Thyroid gland (tissue), 4 donors: ENCODE measurements at regions not wholly inside any gene's neighbourhood (a gene's known extent, or its start where the extent isn't known, plus 50 kb on each side); places are given as distances from the start of the nearest gene placed in this dataset.

Experiments used
- DNase-seq, 2 donors: peaks; one replicate each; pipeline ENCODE4 v3.0.0-alpha.2; 2019
- H3K27ac ChIP-seq, 3 donors: fragments of 200-600 bp; sonication (generic); 1 replicate in 2 of 3; 2 replicates in 1 of 3; pipeline ENCODE4 v1.5.1; 2016 to 2019; ENCODE audit warnings: mild to moderate bottlenecking in 1 of 3, moderate library complexity in 1 of 3
- H3K27me3 ChIP-seq: fragments of 200-600 bp; sonication (generic); one replicate; pipeline ENCODE4 v1.5.1; 2019
- H3K36me3 ChIP-seq, 2 donors: fragments of 200-600 bp; sonication (generic); one replicate each; pipeline ENCODE4 v1.5.1; 2016 to 2019
- H3K4me1 ChIP-seq, 2 donors: fragments of 200-600 bp; sonication (generic); one replicate each; pipeline ENCODE4 v1.5.1; 2017 to 2019
- H3K4me3 ChIP-seq, 3 donors: fragments of 200-600 bp; sonication (generic); replicated peaks in 1 of 3; 1 replicate in 2 of 3; 2 replicates in 1 of 3; pipeline ENCODE4 v1.5.1; 2016; ENCODE audit warnings: mild to moderate bottlenecking in 1 of 3
- H3K9me3 ChIP-seq: fragments of 200-600 bp; sonication (generic); one replicate; pipeline ENCODE4 v1.5.1; 2017
- POLR2A ChIP-seq, 2 donors: fragments of 450-650 bp; IDR thresholded peaks; one replicate each; pipeline ENCODE4 v1.6.1; 2017; ENCODE audit warnings: antibody characterized with exemption in 2 of 2, mild to moderate bottlenecking in 2 of 2, moderate library complexity in 1 of 2
- WGBS, 2 donors: methylation state at CpG; one replicate each; pipeline ENCODE4 v1.1.5; 2017; 5-methylcytosine and 5-hydroxymethylcytosine counted together
- intact Hi-C: fragments of 100-400 bp; cut with DNase I; formaldehyde crosslinking; loops from one replicate; pipeline ENCODE4 v1.15.1; 2023
- TF ChIP-seq, protein P1 (sequence below), 6 experiments: fragments of 200-600 bp in 3 of 6; fragments of 450-650 bp in 3 of 6; sonication (generic) in 3 of 6; IDR thresholded peaks; one replicate each; pipeline ENCODE4 v1.5.1; 2016 to 2019; ENCODE audit warnings: antibody characterized with exemption in 6 of 6, mild to moderate bottlenecking in 2 of 6, inconsistent platforms in 1 of 6, moderate library complexity in 1 of 6

DNA sequence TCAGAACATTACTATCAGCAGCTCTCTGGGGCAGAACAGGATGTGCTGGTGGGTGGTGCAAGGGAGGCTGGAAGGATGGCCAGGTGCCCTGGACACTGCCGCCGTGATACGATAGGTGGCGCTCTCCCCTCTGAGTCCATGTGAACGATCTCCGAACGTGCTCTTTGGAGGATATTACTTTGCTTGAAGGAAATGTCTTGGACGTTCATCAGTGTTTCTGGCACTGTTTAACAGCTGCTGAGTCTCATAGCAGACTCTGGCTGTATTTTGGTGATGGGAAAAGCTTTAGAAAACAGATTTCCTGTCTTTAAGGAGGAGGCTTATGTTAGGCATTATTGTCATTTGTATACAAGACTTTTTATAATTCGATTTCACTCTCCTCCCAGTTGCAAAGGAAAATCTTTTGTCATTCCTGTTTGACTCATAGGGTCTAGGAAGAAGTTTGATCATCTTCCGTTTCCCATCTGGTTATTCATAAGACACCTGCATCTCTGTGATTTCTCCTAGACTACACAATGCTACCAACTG is 386.2 kb upstream of the ADGRL2 start:
- 19 to 20% methylated on average over 10 of the region's 10 CpGs for WGBS, 2 donors
- Histone ChIP-seq H3K27ac (no peak overlapping the region), H3K4me1 (peaks cover 0 to 9% of the 10 kb centered on the region in 2 donors), H3K4me3 (no peak overlapping the region), H3K27me3 (no peaks in the 10 kb centered on the region), H3K36me3 (no peaks in the 10 kb centered on the region), H3K9me3 (no peaks in the 10 kb centered on the region)
- no peak for TF ChIP-seq POLR2A (IDR thresholded peaks at IDR 0.05)
- TF ChIP-seq, protein P1, sequence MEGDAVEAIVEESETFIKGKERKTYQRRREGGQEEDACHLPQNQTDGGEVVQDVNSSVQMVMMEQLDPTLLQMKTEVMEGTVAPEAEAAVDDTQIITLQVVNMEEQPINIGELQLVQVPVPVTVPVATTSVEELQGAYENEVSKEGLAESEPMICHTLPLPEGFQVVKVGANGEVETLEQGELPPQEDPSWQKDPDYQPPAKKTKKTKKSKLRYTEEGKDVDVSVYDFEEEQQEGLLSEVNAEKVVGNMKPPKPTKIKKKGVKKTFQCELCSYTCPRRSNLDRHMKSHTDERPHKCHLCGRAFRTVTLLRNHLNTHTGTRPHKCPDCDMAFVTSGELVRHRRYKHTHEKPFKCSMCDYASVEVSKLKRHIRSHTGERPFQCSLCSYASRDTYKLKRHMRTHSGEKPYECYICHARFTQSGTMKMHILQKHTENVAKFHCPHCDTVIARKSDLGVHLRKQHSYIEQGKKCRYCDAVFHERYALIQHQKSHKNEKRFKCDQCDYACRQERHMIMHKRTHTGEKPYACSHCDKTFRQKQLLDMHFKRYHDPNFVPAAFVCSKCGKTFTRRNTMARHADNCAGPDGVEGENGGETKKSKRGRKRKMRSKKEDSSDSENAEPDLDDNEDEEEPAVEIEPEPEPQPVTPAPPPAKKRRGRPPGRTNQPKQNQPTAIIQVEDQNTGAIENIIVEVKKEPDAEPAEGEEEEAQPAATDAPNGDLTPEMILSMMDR (IDR thresholded peaks at IDR 0.05): peak; percentile 50 to 90 (median 84)
- intact Hi-C loops: loop anchor here (10.0 kb wide), 1 partner anchor 110 kb away; no protein-coding TSS in a partner anchor
- DNase-seq: peak; percentile 71 to 81

DNA sequence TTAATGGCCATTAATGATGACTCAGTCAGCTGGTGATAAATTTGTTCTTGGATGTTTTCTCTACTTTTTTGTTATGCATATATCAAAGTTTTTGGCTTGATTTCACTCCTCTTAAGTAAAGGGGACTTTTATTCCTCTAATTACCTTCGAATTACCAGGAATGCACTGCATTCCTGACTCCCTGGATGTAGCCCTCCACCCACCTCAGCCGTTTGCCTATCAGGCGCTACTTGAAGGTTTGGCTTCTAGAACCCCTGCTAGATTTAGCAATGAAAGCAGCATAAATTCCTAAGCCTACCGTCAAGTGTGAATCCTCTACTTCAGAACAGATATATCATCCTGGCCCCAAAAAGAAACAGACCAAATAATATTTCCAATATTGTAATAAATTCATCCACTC is 387.8 kb upstream of the ADGRL2 start:
- no peak for DNase-seq
- Histone ChIP-seq H3K27ac (no peak overlapping the region), H3K9me3 (no peaks in the 10 kb centered on the region), H3K36me3 (no peaks in the 10 kb centered on the region), H3K4me3 (no peak overlapping the region), H3K4me1 (peaks cover 0 to 9% of the 10 kb centered on the region in 2 donors), H3K27me3 (no peaks in the 10 kb centered on the region)
- intact Hi-C loops: loop anchor here (10.0 kb wide), 1 partner anchor 108 kb away; no protein-coding TSS in a partner anchor
- 66 to 76% methylated on average over 4 of the region's 4 CpGs for WGBS, 2 donors
- TF ChIP-seq POLR2A (IDR thresholded peaks at IDR 0.05): no peak

DNA sequence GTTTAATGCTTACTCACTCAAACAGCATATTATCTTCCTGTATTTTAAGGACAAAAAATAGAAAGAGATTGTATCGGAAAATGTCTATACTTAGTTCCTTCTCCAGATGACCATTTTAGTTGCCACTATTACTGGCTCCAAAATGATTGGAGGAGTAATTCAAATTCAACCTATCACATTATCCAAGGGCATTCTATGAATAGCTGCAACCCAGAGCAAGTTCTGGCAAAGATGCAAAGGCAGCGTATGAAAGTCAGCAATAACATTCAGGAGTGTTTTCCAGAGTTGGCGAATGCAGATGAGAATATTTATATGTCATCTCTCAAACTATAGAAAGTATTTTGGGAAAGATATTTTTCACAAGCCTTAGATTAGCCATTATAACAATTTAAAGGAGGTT is 389.8 kb upstream of the ADGRL2 start:
- Histone ChIP-seq H3K9me3 (no peaks in the 10 kb centered on the region), H3K27me3 (no peaks in the 10 kb centered on the region), H3K4me3 (no peak overlapping the region), H3K4me1 (peaks cover 0 to 9% of the 10 kb centered on the region in 2 donors), H3K27ac (no peak overlapping the region), H3K36me3 (no peaks in the 10 kb centered on the region)
- intact Hi-C loops: loop anchor here (10.0 kb wide), 1 partner anchor 106 kb away; no protein-coding TSS in a partner anchor
- 73 to 83% methylated on average over 3 of the region's 3 CpGs for WGBS, 2 donors
- DNase-seq: no peak
- TF ChIP-seq POLR2A (IDR thresholded peaks at IDR 0.05): no peak
- TF ChIP-seq, protein P1 (IDR thresholded peaks at IDR 0.05): no peak

DNA sequence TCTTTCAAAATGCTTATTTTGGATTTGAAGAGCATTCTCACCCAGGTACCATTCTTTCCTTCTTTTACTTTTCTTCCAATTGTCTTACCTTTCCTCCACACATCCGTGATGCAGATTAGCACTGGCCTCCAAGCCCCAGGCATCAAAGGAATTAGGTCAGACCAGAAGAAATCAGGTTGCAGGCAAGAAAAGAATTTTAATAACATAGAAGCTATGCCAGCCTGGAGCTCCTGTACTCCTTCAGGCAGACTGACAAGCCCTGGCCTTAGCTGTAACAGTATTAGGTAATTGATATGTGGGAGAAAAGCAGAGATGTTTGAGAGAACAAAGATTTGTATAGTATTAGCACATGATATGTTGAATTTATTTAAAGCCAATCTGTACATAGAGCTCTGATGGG is 390.4 kb upstream of the ADGRL2 start:
- intact Hi-C loops: loop anchor here (10.0 kb wide), 1 partner anchor 106 kb away; no protein-coding TSS in a partner anchor
- H3K27me3 ChIP-seq: no peaks in the 10 kb centered on the region
- H3K27ac ChIP-seq: no peak overlapping the region
- 69 to 72% methylated on average over 1 of the region's 1 CpG for WGBS, 2 donors
- no peaks in the 10 kb centered on the region for H3K9me3 ChIP-seq
- no peak for DNase-seq
- H3K36me3 ChIP-seq: no peaks in the 10 kb centered on the region
- no peak overlapping the region for H3K4me3 ChIP-seq
- no peak for TF ChIP-seq POLR2A (IDR thresholded peaks at IDR 0.05)
- TF ChIP-seq, protein P1 (IDR thresholded peaks at IDR 0.05): no peak
- peaks cover 0 to 9% of the 10 kb centered on the region in 2 donors for H3K4me1 ChIP-seq

DNA sequence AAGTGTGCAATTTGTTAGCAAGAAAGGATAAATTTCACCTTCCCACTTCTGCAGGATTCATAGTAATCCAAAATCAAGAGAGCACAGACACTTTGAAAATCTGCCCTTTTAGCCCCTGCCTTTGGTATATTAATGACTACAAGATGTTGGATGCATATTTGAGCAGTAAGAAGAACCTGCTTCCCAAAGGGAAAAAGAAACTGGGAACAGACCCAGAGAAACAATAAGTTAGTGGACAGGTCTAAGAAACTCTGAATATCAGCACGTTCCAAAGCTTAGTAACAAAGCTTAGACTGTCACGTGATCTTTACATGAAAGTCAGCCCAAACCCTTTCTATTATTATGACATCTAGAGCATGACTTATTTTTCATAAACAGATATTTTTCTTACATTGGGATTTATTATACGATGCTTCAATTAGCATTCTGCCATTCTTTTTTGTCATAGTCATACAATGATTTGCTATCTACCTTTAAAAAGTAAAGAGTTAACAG is 390.9 kb upstream of the ADGRL2 start:
- Histone ChIP-seq H3K27me3 (no peaks in the 10 kb centered on the region), H3K4me3 (no peak overlapping the region), H3K9me3 (no peaks in the 10 kb centered on the region), H3K4me1 (peaks cover 0 to 9% of the 10 kb centered on the region in 2 donors), H3K36me3 (no peaks in the 10 kb centered on the region), H3K27ac (no peak overlapping the region)
- intact Hi-C loops: loop anchor here (10.0 kb wide), 1 partner anchor 105 kb away; no protein-coding TSS in a partner anchor
- DNase-seq: no peak
- 78 to 86% methylated on average over 3 of the region's 3 CpGs for WGBS, 2 donors
- TF ChIP-seq POLR2A (IDR thresholded peaks at IDR 0.05): no peak
- TF ChIP-seq, protein P1 (IDR thresholded peaks at IDR 0.05): no peak
